NCI-H69 (cell line): ENCODE measurements at regions not wholly inside any gene's neighbourhood (a gene's known extent, or its start where the extent isn't known, plus 50 kb on each side); places are given as distances from the start of the nearest gene placed in this dataset.
"Not testable (repeated sequence)": the region's sequence is repeated elsewhere in the genome, so short reads cannot be mapped to it uniquely, and the experiment has no call there.

Experiments used
- DNase-seq: peaks from one replicate; lab custom pipeline; 2025; lab: John Stamatoyannopoulos, UW

DNA sequence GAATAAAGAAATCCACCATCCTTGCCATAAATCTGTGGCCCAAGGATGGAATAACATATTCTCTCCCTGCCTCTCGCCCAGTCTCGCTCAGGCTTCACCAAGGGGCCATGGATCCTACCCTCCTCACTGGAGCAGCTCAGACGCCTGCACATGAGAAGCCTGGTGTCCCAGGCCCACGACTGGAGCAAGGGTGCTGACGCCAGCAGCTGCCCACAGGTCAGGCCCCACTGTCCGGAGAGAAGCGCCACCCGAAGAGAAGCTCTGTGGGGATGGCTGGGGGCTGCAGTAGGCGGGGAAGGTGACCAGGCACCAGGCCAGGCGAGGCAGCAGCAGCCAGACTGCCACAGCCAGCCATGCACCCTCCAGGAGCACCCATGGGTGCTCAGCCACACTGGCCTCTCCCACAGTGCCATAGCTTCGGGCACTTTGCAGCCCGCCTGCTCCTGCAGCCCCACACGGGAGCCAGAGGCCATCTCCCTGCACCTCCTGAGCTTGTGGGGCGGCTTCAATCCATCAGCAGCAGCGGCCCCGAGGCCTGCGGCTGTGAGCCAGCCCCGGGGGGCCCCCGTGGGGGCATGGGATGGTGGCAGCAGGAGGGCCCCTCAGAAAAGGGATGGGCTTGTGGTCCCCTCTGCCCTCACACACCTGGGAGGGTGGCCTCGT lies 286.2 kb upstream of the SGK1 start:
- no peak for DNase-seq

GRCh38 chr6:134603561-134603960 lies 285.6 kb upstream of the SGK1 start:
- no peak for DNase-seq

DNA sequence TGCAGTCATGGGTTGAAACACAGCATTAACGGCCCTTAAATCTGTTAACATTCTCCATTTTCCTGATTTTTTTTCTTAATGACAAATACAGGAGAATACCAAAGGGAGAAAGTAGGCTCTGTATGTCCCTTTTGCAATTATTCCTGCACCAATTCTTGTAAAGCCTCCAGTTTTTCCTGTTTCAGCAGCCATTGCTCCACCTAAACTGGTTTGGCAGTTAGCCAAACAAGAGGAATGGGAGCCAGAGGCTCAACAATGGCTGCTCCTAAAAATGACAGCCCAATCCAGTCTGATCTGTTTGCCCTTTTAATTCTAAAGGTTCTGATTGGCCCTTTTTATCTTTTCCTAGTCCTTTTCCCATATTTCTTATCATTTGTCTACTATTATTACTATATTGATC lies 284.2 kb upstream of the SGK1 start:
- DNase-seq, result no peak

DNA sequence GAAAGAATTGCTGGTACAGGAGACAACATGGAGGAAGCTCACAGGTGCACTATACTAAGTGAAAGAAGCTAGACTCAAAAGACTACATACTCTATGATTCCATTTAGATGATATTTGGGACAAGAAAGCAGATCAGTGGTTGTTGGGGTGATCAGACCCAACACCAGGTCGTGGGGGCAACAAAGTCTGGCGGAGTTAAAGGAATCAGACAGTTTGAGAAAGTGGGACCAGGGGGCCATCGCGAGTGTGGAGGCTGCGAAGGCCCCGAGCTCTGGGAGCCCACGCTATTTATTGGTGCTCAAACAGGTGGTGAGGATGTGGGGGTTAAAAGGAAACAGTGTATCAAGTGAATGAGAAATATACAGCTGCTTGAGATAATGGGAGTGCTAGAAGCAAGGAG lies 282.8 kb upstream of the SGK1 start:
- DNase-seq, result no peak

DNA sequence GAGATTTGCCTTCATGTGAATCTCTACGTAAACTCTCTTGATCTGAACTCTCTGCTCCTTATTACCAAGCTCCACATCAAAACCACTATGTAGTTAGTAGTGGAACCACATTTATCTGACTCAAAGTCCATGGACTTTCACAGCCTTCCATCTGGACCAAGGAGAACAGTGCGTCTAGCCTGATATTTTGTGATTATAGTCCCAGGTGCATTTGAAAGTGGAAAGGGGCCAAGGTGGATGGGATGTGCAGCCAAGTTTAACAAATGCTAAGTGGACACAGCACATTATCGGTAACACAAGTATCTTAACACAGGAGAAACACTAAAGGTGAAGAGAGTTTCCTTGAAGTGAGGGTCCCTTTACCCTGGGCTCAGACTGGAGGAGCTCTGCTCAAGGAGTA lies 281.2 kb upstream of the SGK1 start:
- DNase-seq, result no peak

- DNase-seq, result no peak
Measured at GRCh38 chr6:134596191-134596590, 278.3 kb upstream of the SGK1 start.

GRCh38 chr6:134594881-134595280 lies 277.0 kb upstream of the SGK1 start:
- no peak for DNase-seq

- DNase-seq, result no peak
Measured at GRCh38 chr6:134593887-134594286, 276.0 kb upstream of the SGK1 start.

DNA sequence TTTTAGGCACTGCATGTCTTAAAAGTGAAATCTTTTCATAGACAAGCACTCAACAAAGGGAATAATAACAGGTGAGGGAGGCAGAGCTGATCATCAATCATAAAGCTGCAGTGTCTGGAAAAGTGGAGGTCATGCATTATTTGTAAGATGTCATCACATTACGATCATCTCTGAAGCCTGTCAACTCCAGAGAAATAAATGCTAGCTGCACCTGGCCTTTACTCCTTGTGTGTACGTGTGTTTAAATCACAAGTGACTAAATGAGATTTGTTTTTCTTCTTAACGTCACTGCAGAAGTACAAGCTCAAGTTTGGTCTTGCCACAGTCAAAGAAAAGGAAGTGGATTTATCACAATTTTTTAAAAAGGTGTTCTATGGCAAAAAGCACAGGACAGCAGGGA lies 275.5 kb upstream of the SGK1 start:
- peak; percentile 19 for DNase-seq

DNA sequence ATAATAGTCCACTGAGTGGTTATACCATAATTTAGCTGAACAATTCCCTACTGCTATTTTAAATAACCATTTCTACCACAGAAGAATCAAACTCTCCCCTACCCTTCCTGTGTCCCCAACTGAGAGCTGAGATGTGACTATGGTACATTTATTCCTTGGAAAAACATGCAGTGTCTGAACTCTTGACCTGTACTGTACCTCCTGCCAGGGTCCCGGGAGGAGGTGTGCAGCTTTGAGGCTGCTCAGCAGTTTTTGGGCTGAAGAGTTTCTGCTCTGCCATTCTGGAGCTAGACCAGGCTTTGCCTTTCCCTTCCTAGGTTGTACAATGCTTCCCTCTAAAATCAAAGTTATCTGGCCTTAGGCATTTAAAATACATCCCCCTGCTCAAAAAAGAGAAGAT lies 275.1 kb upstream of the SGK1 start:
- DNase-seq, result no peak

DNA sequence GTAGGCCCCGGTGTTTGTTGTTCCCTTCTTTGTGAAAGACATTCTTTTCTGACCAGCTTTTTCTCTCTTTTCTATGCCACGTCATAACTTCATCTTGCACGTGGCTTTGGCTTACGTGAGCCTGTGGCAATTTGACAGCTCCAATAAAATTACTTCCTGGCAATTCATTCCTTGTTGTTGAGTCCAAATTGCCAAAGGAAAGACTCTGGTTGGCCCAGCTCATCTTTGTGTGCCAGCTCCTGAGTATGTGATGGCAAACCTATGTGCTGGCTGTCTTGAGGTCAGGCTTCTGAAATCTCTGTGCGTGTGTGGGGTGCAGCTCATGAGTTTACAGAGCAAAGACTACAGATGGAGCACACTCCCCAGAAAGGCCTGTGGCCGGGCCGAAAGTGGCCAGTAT lies 272.5 kb upstream of the SGK1 start:
- DNase-seq, result no peak

DNA sequence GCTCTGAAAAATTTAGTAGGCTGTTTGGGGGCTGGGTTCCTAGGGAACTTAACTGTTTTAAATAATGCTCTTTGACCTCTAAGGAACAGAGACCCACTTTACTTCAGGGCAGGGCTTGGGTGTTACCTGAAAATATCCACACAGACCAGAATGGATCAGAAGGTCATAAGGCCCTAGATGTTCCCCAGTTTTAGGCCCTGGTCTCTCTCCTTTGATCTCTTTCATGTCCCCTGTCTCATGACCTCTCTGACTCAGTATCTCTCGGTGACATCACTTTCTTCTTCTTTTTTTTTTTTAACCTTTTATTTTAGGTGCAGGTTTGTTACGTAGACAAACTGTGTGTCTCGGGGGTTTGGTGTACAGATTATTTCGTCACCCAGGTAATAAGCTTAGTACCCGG lies 272.1 kb upstream of the SGK1 start:
- no peak for DNase-seq

DNA sequence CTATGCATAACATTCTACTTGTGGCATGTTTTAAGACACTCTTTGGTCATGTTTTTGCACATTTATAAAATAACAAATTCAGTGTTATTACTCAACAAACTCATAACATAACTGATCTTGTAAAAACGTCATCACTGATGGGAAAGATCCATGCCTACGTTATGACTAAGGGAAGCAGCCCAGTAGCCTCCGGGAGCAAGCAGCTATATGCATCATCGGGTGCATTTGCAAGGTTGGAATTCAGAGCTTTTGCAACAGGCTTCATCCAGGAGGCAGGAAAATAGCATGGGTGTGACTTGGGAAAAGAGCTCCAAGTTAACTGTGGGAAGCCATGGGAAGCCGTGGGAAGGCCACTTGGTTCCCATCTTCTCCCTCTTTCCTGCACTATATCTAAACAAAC lies 271.6 kb upstream of the SGK1 start:
- no peak for DNase-seq

GRCh38 chr6:134588267-134588666 lies 270.4 kb upstream of the SGK1 start:
- DNase-seq, result no peak

DNA sequence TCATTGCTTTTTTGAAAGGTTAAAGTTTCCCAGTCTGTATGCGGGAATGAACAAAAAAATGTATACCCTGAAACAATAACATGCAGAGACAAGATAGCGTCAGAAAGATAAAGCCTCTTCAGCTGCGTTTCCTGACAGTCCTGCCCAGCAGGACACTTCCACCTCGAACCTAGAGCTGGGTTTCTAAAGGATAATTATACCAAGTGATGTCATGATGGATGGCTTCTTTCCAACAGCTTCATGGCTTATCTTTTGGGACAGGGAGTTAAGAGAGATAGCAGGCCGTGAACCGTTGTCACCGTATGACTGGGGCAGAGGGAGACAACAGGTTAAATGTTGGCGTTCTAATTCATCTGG lies 267.6 kb upstream of the SGK1 start:
- DNase-seq, result peak; percentile 50

DNA sequence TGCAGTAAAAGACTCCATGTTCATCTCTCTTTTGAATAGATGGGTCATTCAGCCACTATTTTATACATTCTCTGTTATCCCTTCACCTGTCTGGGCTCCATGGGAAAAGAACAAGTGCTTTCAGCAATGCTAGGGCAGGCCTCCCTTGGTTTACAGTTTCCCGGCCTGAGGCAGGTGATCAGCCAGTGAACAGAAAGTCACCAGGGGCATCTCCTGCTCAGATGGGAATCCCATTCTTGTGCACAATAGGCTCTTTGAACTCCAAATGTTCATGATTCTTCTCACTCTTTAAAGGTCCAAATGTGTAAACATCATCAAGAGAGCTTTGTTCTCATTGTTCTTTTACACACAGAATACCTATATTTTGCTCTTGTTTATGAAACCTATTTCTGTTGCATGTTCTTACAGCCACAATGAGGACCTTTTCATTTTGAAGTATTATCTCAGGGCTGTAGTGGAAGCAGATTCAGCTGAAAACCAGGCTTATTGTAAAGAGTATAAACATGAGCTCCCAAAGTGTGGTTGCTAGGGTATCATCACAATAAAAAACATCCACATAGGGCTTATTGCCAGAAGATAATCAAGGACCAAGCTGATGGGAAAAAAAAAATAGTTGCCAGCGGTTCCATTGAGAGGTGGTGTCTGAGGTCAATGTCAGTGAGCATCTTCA lies 267.1 kb upstream of the SGK1 start:
- DNase-seq, result peak; percentile 14

GRCh38 chr6:134577998-134578397 lies 260.1 kb upstream of the SGK1 start:
- no peak for DNase-seq

- DNase-seq, result no peak
Measured at GRCh38 chr6:134575221-134575620, 257.3 kb upstream of the SGK1 start.

- no peak for DNase-seq
Measured at GRCh38 chr6:134574491-134574890, 256.6 kb upstream of the SGK1 start.

DNA sequence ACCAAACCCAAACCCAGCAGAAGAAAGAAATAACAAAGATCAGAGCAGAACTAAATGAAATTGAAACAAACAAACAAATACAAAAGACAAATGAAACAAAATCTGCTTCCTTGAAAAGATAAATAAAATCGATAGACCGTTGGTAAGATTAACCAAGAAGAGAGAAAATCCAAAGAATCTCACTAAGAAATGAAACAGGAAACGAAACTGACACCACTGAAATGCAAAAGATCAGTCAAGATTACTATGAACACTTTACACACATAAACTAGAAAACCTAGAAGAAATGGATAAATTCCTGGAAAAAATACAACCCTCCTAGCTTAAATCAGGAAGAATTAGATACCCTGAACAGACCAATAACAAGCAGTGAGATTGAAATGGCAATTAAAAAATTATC lies 252.1 kb upstream of the SGK1 start:
- DNase-seq, result not testable (repeated sequence)

GRCh38 chr6:134564705-134565104 lies 246.8 kb upstream of the SGK1 start:
- DNase-seq, result peak; percentile 24

DNA sequence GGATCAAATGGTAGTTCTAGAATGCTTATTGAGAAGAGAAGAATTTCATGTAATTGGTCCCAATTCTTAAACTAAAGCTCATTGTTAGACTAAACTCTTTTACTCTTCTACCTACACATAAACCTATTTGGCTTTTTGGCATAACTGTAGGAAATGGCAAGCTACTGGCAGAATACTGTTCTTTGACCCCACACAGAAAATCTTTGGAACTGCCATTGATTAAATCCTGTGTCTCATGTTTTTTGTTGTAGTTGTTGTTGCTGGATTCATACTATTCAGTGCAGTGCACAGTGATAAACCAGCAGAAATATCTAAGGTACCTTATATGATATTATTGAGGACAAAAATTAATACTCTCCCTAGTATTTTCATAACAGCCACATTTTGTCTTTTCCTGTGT lies 242.1 kb upstream of the SGK1 start:
- no peak for DNase-seq

- no peak for DNase-seq
Measured at GRCh38 chr6:134557509-134557908, 239.6 kb upstream of the SGK1 start.

- no peak for DNase-seq
Measured at GRCh38 chr6:134555672-134556071, 237.8 kb upstream of the SGK1 start.
